ENCODE measurements at regions not wholly inside any gene's neighbourhood (a gene's known extent, or its start where the extent isn't known, plus 50 kb on each side); places are given as distances from the start of the nearest gene placed in this dataset.

- H3K79me2 ChIP-seq (ENCODE audit: insufficient read depth, low read length) = no peaks in the 10 kb centered on the region
- WGBS (ENCODE audit: low lambda C conversion rate) = 36% methylated on average over 18 of the region's 18 CpGs
- peaks cover 75% of the 10 kb centered on the region for H3K4me1 ChIP-seq (ENCODE audit: insufficient read depth, low read length)
- no peaks in the 10 kb centered on the region for H4K20me1 ChIP-seq (ENCODE audit: insufficient read depth, low read length)
- no peaks in the 10 kb centered on the region for H3K36me3 ChIP-seq (replicated peaks in 1 of 2; ENCODE audit: control insufficient read depth in 1 of 2, insufficient read depth in 2 of 2, low read length in 2 of 2)
- intact Hi-C loops (cut with micrococcal nuclease; ENCODE audit: unreplicated experiment) = loop anchor here (2.0 kb wide), 1 partner anchor 15 kb away; no protein-coding TSS in a partner anchor
- peaks cover 0 to 5% of the 10 kb centered on the region in 2 experiments; a peak in 2 of 5 replicates for H3K27me3 ChIP-seq (ENCODE audit: control insufficient read depth in 1 of 2, insufficient read depth in 2 of 2, low read length in 2 of 2)
- POLR2A ChIA-PET = interaction anchor here (0.8 to 2.1 kb wide), 2 partner anchors 15 to 59 kb away, joined by 3 to 10 read pairs; no protein-coding TSS in a partner anchor
- CTCF ChIA-PET (ENCODE audit: low intra/inter-chr PET ratio, low total read pairs) = interaction anchor here (1.0 to 1.9 kb wide), 3 partner anchors 28 to 182 kb away, joined by 4 to 11 read pairs (median 5); no protein-coding TSS in a partner anchor
- DNase-seq (ENCODE audit: low spot score) (peak; percentile 92), FAIRE-seq (peak; percentile 82), ATAC-seq (peak; percentile 73)
- no peak overlapping the region for H3K27ac ChIP-seq (ENCODE audit: extremely low read length, insufficient read depth, low read length)
- H3K9ac ChIP-seq (ENCODE audit: insufficient read depth, low read depth, low read length) = no peak overlapping the region
- BruUV-seq (replicated peaks) = no TSS peak
- no peak overlapping the region for H3K4me3 ChIP-seq (replicated peaks in 1 of 3; ENCODE audit: insufficient read depth in 1 of 3, low read depth in 2 of 3, low read length in 3 of 3)
- peak overlapping the region; percentile 31 for H3K4me2 ChIP-seq (ENCODE audit: low read depth, low read length)
- no peak overlapping the region for H2AFZ ChIP-seq (ENCODE audit: low read length)
- in situ Hi-C loops (cut with HindIII; ENCODE audit: extremely low pct_ligation_motif_present, low pct_unique_long_range_greater_than_20kb) = no loop called here
- no peaks in the 10 kb centered on the region for H3K9me3 ChIP-seq (ENCODE audit: low read length)
- TF ChIP-seq ZNF260 (CRISPR knock-in tag; IDR thresholded peaks at IDR 0.05; ENCODE audit: borderline replicate concordance, low read depth) (no peak), POGZ (CRISPR knock-in tag; IDR thresholded peaks at IDR 0.05) (peak; percentile 93), STAG1 (CRISPR knock-in tag; IDR thresholded peaks at IDR 0.05) (peak; percentile 53), POLR2AphosphoS2 (IDR thresholded peaks at IDR 0.05; ENCODE audit: low read depth, low read length) (no peak), ARNT2 (CRISPR knock-in tag; IDR thresholded peaks at IDR 0.05; ENCODE audit: low read depth) (0 out of 2 replicates have a peak, but pooled peaks have one; percentile 67), ZFP36L1 (CRISPR knock-in tag; IDR thresholded peaks at IDR 0.05) (peak; percentile 96; the same call in 1 of the 2 replicates), ISX (CRISPR knock-in tag; conservative IDR thresholded peaks at IDR 0.05) (no peak), KLF16 (CRISPR knock-in tag; IDR thresholded peaks at IDR 0.05) (peak in 1 of 2 experiments; percentile 82; a peak in 2 of 4 replicates), HDAC2 (CRISPR knock-in tag; IDR thresholded peaks at IDR 0.05) (peak; percentile 98), ZNF432 (CRISPR knock-in tag; IDR thresholded peaks at IDR 0.05; ENCODE audit: borderline replicate concordance) (no peak), ZNF17 (CRISPR knock-in tag; IDR thresholded peaks at IDR 0.05) (peak; percentile 80; the same call in 1 of the 2 replicates), IRF2 (CRISPR knock-in tag; IDR thresholded peaks at IDR 0.05) (peak; percentile 96), ZNF317 (CRISPR knock-in tag; IDR thresholded peaks at IDR 0.05) (peak; percentile 80), RFX3 (CRISPR knock-in tag; IDR thresholded peaks at IDR 0.05) (0 out of 2 replicates have a peak, but pooled peaks have one; percentile 11), SIX1 (CRISPR knock-in tag; IDR thresholded peaks at IDR 0.05; ENCODE audit: borderline replicate concordance) (peak; percentile 76; the same call in 1 of the 2 replicates), HOMEZ (CRISPR knock-in tag; IDR thresholded peaks at IDR 0.05; ENCODE audit: low read depth) (peak; percentile 86), ZNF557 (CRISPR knock-in tag; IDR thresholded peaks at IDR 0.05) (0 out of 2 replicates have a peak, but pooled peaks have one; percentile 59), REST (IDR thresholded peaks at IDR 0.05; ENCODE audit: borderline replicate concordance in 1 of 2, low read depth in 1 of 2, low read length in 2 of 2) (peak in 1 of 2 experiments; percentile 80; a peak in 1 of 4 replicates), ZNF772 (CRISPR knock-in tag; IDR thresholded peaks at IDR 0.05) (peak; percentile 83)
Observed at GRCh38 chr2:120525056-120526046, 179.4 kb downstream of the INHBB start.
